ENCODE measurements at regions not wholly inside any gene's neighbourhood (a gene's known extent, or its start where the extent isn't known, plus 50 kb on each side); places are given as distances from the start of the nearest gene placed in this dataset.
A peak's percentile ranks its signal among the peaks of the same experiment; 100 is the strongest.

GRCh38 chr11:92812841-92813240, 156.6 kb upstream of the MTNR1B start:
- Histone ChIP-seq H3K27ac (no peak overlapping the region), H3K36me3 (no peaks in the 10 kb centered on the region), H3K9me3 (ENCODE audit: low read depth) (no peaks in the 10 kb centered on the region), H3K4me3 (no peak overlapping the region), H3K4me1 (peaks cover 5% of the 10 kb centered on the region), H4K20me1 (ENCODE audit: low read depth) (no peaks in the 10 kb centered on the region), H3F3A (ENCODE audit: low read depth) (no peaks in the 10 kb centered on the region), H2AFZ (replicated peaks) (no peak overlapping the region), H3K27me3 (no peaks in the 10 kb centered on the region), H3K79me2 (ENCODE audit: low read depth) (no peaks in the 10 kb centered on the region), H3K9ac (no peak overlapping the region), H3K4me2 (no peak overlapping the region)
- DNase-seq (ENCODE audit: low spot score) = no peak
- peaks cover 3% of the 10 kb centered on the region for H3K4me1 Mint-ChIP-seq
- peaks cover 2% of the 10 kb centered on the region for H3K27me3 Mint-ChIP-seq (ENCODE audit: insufficient read depth, low read depth)
- H3K9me3 Mint-ChIP-seq = no peaks in the 10 kb centered on the region
- no peak for TF ChIP-seq EZH2 (IDR thresholded peaks at IDR 0.05)
- H3K4me3 Mint-ChIP-seq = no peak overlapping the region
- peaks cover 29% of the 10 kb centered on the region for H3K36me3 Mint-ChIP-seq
- H3K27ac Mint-ChIP-seq = no peak overlapping the region

GRCh38 chr11:92819830-92820229, 149.6 kb upstream of the MTNR1B start:
- H3K9me3 ChIP-seq (ENCODE audit: low read depth) = no peaks in the 10 kb centered on the region
- no peak overlapping the region for H3K4me3 ChIP-seq
- no peak overlapping the region for H3K27ac ChIP-seq
- no peaks in the 10 kb centered on the region for H3K9me3 Mint-ChIP-seq
- TF ChIP-seq EZH2phosphoT487 (IDR thresholded peaks at IDR 0.05) = no peak
- TF ChIP-seq EZH2 (IDR thresholded peaks at IDR 0.05) = no peak
- TF ChIP-seq CTCF (IDR thresholded peaks at IDR 0.05) = no peak
- H3K27ac Mint-ChIP-seq = no peak overlapping the region
- no peak overlapping the region for H2AFZ ChIP-seq (replicated peaks)
- H3F3A ChIP-seq (ENCODE audit: low read depth) = peaks cover 7% of the 10 kb centered on the region
- peaks cover 18% of the 10 kb centered on the region for H3K4me1 ChIP-seq
- no peaks in the 10 kb centered on the region for H4K20me1 ChIP-seq (ENCODE audit: low read depth)
- no peaks in the 10 kb centered on the region for H3K36me3 ChIP-seq
- no peak overlapping the region for H3K4me3 Mint-ChIP-seq
- H3K27me3 Mint-ChIP-seq (ENCODE audit: insufficient read depth, low read depth) = peaks cover 3% of the 10 kb centered on the region
- H3K4me1 Mint-ChIP-seq = no peaks in the 10 kb centered on the region
- H3K36me3 Mint-ChIP-seq = peaks cover 7% of the 10 kb centered on the region
- H3K27me3 ChIP-seq = no peaks in the 10 kb centered on the region
- no peaks in the 10 kb centered on the region for H3K79me2 ChIP-seq (ENCODE audit: low read depth)
- H3K9ac ChIP-seq = no peak overlapping the region
- DNase-seq (ENCODE audit: low spot score) = no peak
- no peak overlapping the region for H3K4me2 ChIP-seq

GRCh38 chr11:92820860-92821259, 148.6 kb upstream of the MTNR1B start:
- Histone ChIP-seq H2AFZ (replicated peaks) (no peak overlapping the region), H3K36me3 (no peaks in the 10 kb centered on the region), H3K4me3 (no peak overlapping the region), H3K79me2 (ENCODE audit: low read depth) (no peaks in the 10 kb centered on the region), H3K4me2 (peak overlapping the region; percentile 45), H3F3A (ENCODE audit: low read depth) (peaks cover 7% of the 10 kb centered on the region), H3K27me3 (no peaks in the 10 kb centered on the region), H3K9me3 (ENCODE audit: low read depth) (no peaks in the 10 kb centered on the region), H4K20me1 (ENCODE audit: low read depth) (no peaks in the 10 kb centered on the region), H3K27ac (no peak overlapping the region), H3K4me1 (peaks cover 18% of the 10 kb centered on the region), H3K9ac (no peak overlapping the region)
- no peak overlapping the region for H3K27ac Mint-ChIP-seq
- no peak for DNase-seq (ENCODE audit: low spot score)
- no peak overlapping the region for H3K4me3 Mint-ChIP-seq
- peaks cover 5% of the 10 kb centered on the region for H3K36me3 Mint-ChIP-seq
- H3K9me3 Mint-ChIP-seq = no peaks in the 10 kb centered on the region
- H3K4me1 Mint-ChIP-seq = no peaks in the 10 kb centered on the region
- TF ChIP-seq CTCF (IDR thresholded peaks at IDR 0.05) (no peak), EZH2 (IDR thresholded peaks at IDR 0.05) (no peak), EZH2phosphoT487 (IDR thresholded peaks at IDR 0.05) (no peak)
- peaks cover 3% of the 10 kb centered on the region for H3K27me3 Mint-ChIP-seq (ENCODE audit: insufficient read depth, low read depth)

- Histone ChIP-seq H3K4me1 (peaks cover 27% of the 10 kb centered on the region), H3K36me3 (no peaks in the 10 kb centered on the region), H3K9me3 (ENCODE audit: low read depth) (no peaks in the 10 kb centered on the region), H3K27me3 (no peaks in the 10 kb centered on the region), H3K4me3 (no peak overlapping the region), H3K4me2 (no peak overlapping the region), H3K79me2 (ENCODE audit: low read depth) (no peaks in the 10 kb centered on the region), H3K9ac (no peak overlapping the region), H3F3A (ENCODE audit: low read depth) (peaks cover 7% of the 10 kb centered on the region), H2AFZ (replicated peaks) (no peak overlapping the region), H3K27ac (no peak overlapping the region), H4K20me1 (ENCODE audit: low read depth) (no peaks in the 10 kb centered on the region)
- H3K27ac Mint-ChIP-seq = no peak overlapping the region
- H3K27me3 Mint-ChIP-seq (ENCODE audit: insufficient read depth, low read depth) = peaks cover 3% of the 10 kb centered on the region
- no peak overlapping the region for H3K4me3 Mint-ChIP-seq
- peaks cover 6% of the 10 kb centered on the region for H3K4me1 Mint-ChIP-seq
- H3K9me3 Mint-ChIP-seq = no peaks in the 10 kb centered on the region
- TF ChIP-seq EZH2 (IDR thresholded peaks at IDR 0.05) (no peak), EZH2phosphoT487 (IDR thresholded peaks at IDR 0.05) (no peak), CTCF (IDR thresholded peaks at IDR 0.05) (no peak)
- no peak for DNase-seq (ENCODE audit: low spot score)
- peaks cover 3% of the 10 kb centered on the region for H3K36me3 Mint-ChIP-seq
Measured at GRCh38 chr11:92822410-92822809, 147.0 kb upstream of the MTNR1B start.
